BLaER1 (cell line): ENCODE measurements at regions not wholly inside any gene's neighbourhood (a gene's known extent, or its start where the extent isn't known, plus 50 kb on each side); places are given as distances from the start of the nearest gene placed in this dataset.

Experiments
- H3K27ac ChIP-seq: shearing (Covaris generic); formaldehyde crosslinking; 2 replicates; pipeline ENCODE4 v1.8.1; 2022
- H3K27me3 ChIP-seq: shearing (Covaris generic); formaldehyde crosslinking; 2 replicates; pipeline ENCODE4 v1.8.1; 2022
- H3K36me3 ChIP-seq: shearing (Covaris generic); formaldehyde crosslinking; 2 replicates; pipeline ENCODE4 v1.8.1; 2022
- H3K4me1 ChIP-seq: shearing (Covaris generic); formaldehyde crosslinking; 2 replicates; pipeline ENCODE4 v1.8.1; 2022
- H3K4me2 ChIP-seq: shearing (Covaris generic); formaldehyde crosslinking; 2 replicates; pipeline ENCODE4 v1.8.1; 2022
- H3K4me3 ChIP-seq: shearing (Covaris generic); formaldehyde crosslinking; 2 replicates; pipeline ENCODE4 v1.8.1; 2022
- H3K9ac ChIP-seq: shearing (Covaris generic); formaldehyde crosslinking; 2 replicates; pipeline ENCODE4 v1.8.1; 2022
- H3K9me3 ChIP-seq: shearing (Covaris generic); formaldehyde crosslinking; 2 replicates; pipeline ENCODE4 v1.8.1; 2022
- H4K20me1 ChIP-seq: shearing (Covaris generic); formaldehyde crosslinking; 2 replicates; pipeline ENCODE4 v1.8.1; 2022
- Cebpa-rat ChIP-seq: shearing (Covaris generic); IDR thresholded peaks from 2 replicates; pipeline ENCODE4 v1.8.1; 2022

GRCh38 chr13:75135325-75135825 is 346.6 kb downstream of the TBC1D4 start:
- Histone ChIP-seq H3K27me3 (no peaks in the 10 kb centered on the region), H3K4me1 (no peaks in the 10 kb centered on the region), H3K27ac (no peak overlapping the region), H3K4me3 (no peak overlapping the region), H3K9me3 (peaks cover 17% of the 10 kb centered on the region), H3K4me2 (no peak overlapping the region), H3K36me3 (no peaks in the 10 kb centered on the region), H3K9ac (no peak overlapping the region), H4K20me1 (no peaks in the 10 kb centered on the region)
- TF ChIP-seq Cebpa-rat = no peak

- no peak for TF ChIP-seq Cebpa-rat
- Histone ChIP-seq H3K27me3 (no peaks in the 10 kb centered on the region), H3K9me3 (peaks cover 3% of the 10 kb centered on the region), H3K4me1 (no peaks in the 10 kb centered on the region), H3K9ac (no peak overlapping the region), H3K4me3 (no peak overlapping the region), H3K27ac (no peak overlapping the region), H3K36me3 (no peaks in the 10 kb centered on the region), H3K4me2 (no peak overlapping the region), H4K20me1 (no peaks in the 10 kb centered on the region)
These were observed 349.0 kb downstream of the TBC1D4 start for GRCh38 chr13:75132701-75133695.

DNA sequence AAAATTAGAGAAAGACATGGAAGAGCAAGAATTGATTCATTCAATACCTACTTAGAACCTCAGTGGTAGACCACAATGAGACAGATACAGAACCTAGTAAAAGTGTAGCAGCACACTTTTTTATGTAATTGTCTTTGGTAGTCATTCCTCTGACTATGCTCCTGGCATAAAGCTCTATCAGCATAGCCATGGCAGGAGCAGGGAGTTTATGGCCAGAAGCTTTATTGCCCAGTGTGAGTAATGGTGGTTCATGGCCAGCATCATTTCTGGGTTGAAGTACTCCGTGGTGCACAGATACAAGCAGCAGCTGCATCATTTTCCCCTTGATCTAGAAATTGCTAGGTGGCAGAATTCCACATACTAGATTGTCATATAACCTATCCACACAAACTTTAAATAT is 352.6 kb downstream of the TBC1D4 start:
- Histone ChIP-seq H3K4me2 (no peak overlapping the region), H3K36me3 (no peaks in the 10 kb centered on the region), H3K27ac (no peak overlapping the region), H3K4me1 (no peaks in the 10 kb centered on the region), H3K27me3 (no peaks in the 10 kb centered on the region), H3K9me3 (no peaks in the 10 kb centered on the region), H3K4me3 (no peak overlapping the region), H3K9ac (no peak overlapping the region), H4K20me1 (no peaks in the 10 kb centered on the region)
- no peak for TF ChIP-seq Cebpa-rat

- Histone ChIP-seq H3K36me3 (no peaks in the 10 kb centered on the region), H3K27ac (no peak overlapping the region), H4K20me1 (no peaks in the 10 kb centered on the region), H3K4me2 (no peak overlapping the region), H3K9ac (no peak overlapping the region), H3K4me3 (no peak overlapping the region), H3K4me1 (no peaks in the 10 kb centered on the region), H3K9me3 (no peaks in the 10 kb centered on the region), H3K27me3 (no peaks in the 10 kb centered on the region)
- TF ChIP-seq Cebpa-rat = no peak
These were observed 357.6 kb downstream of the TBC1D4 start for GRCh38 chr13:75124415-75124814.

DNA sequence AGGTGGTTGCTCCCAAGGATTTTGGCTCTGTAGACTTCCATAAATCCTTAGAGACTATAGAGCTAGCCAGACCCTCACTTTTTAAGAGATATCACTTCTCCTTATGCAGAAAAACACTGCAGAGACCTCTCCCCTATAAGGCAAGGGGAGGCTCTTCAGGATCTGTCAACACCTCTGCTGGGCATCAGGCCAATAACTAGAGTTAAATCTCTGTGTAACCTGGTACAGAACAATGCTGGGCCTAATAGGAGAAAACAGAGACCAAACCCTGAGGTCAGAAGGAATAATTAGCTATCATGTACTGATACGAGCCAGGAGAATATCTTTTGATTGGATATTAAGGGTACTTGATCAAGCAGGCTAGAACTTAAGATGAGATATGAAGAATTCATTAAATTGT is 358.5 kb downstream of the TBC1D4 start:
- Histone ChIP-seq H3K9me3 (no peaks in the 10 kb centered on the region), H3K27me3 (no peaks in the 10 kb centered on the region), H3K4me1 (no peaks in the 10 kb centered on the region), H3K4me2 (no peak overlapping the region), H3K9ac (no peak overlapping the region), H3K36me3 (no peaks in the 10 kb centered on the region), H3K27ac (no peak overlapping the region), H4K20me1 (no peaks in the 10 kb centered on the region), H3K4me3 (no peak overlapping the region)
- TF ChIP-seq Cebpa-rat = no peak

DNA sequence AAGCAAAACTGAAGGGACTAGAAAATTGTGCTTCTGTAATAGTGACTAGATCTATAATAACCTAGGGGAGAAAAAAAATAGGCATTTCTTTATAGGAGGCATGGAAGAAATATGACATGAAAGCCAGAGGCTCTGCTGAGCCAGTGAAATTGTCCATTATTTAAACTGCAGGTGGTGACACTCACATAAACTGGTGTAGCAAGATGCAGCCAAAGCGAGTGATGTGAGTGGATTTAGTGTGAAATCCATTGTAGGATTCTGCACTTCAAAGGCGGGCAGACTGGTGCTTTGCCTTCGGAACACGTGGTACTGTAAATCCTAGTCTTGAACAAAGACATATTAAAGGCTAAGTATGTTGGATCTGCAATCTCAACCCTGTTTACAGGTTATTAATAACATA is 361.9 kb downstream of the TBC1D4 start:
- no peak overlapping the region for H3K4me2 ChIP-seq
- H3K9me3 ChIP-seq = no peaks in the 10 kb centered on the region
- H3K4me3 ChIP-seq = no peak overlapping the region
- no peak overlapping the region for H3K9ac ChIP-seq
- no peak overlapping the region for H3K27ac ChIP-seq
- no peaks in the 10 kb centered on the region for H3K4me1 ChIP-seq
- no peaks in the 10 kb centered on the region for H3K27me3 ChIP-seq
- no peaks in the 10 kb centered on the region for H3K36me3 ChIP-seq
- no peaks in the 10 kb centered on the region for H4K20me1 ChIP-seq
- no peak for TF ChIP-seq Cebpa-rat

DNA sequence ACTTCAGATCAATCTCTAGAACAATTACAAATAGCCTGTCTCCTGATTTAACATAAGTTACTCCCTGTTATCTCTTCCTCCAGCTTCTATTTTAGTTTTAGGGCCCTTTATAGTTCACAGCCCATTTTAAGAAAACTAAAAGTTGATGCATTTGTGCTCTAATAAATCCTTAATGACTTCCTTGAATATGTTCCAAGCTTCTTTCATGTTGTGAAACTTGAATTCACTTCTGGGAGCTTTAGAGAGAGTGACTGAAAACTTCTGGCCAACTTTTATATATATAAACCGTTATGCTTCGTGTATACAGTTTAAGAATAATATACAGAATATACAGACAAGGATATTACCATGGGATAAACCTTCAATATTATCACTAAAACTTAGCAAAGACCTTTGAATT is 366.8 kb downstream of the TBC1D4 start:
- no peak overlapping the region for H3K27ac ChIP-seq
- H3K4me2 ChIP-seq = no peak overlapping the region
- no peaks in the 10 kb centered on the region for H3K36me3 ChIP-seq
- H3K9me3 ChIP-seq = no peaks in the 10 kb centered on the region
- H3K4me3 ChIP-seq = no peak overlapping the region
- no peak overlapping the region for H3K9ac ChIP-seq
- no peak for TF ChIP-seq Cebpa-rat
- H4K20me1 ChIP-seq = no peaks in the 10 kb centered on the region
- H3K4me1 ChIP-seq = no peaks in the 10 kb centered on the region
- no peaks in the 10 kb centered on the region for H3K27me3 ChIP-seq

- no peak overlapping the region for H3K4me2 ChIP-seq
These were observed 378.0 kb downstream of the TBC1D4 start for GRCh38 chr13:75103976-75104375.

GRCh38 chr13:75102001-75102716 is 379.8 kb downstream of the TBC1D4 start:
- no peaks in the 10 kb centered on the region for H4K20me1 ChIP-seq
- H3K4me3 ChIP-seq = no peak overlapping the region
- no peak overlapping the region for H3K27ac ChIP-seq
- H3K9me3 ChIP-seq = no peaks in the 10 kb centered on the region
- H3K4me2 ChIP-seq = no peak overlapping the region
- H3K36me3 ChIP-seq = no peaks in the 10 kb centered on the region
- no peak overlapping the region for H3K9ac ChIP-seq
- H3K27me3 ChIP-seq = no peaks in the 10 kb centered on the region
- H3K4me1 ChIP-seq = no peaks in the 10 kb centered on the region
- TF ChIP-seq Cebpa-rat = no peak

More at GRCh38 chr13:75103976-75104375, 378.0 kb downstream of the TBC1D4 start:
- no peaks in the 10 kb centered on the region for H4K20me1 ChIP-seq
- no peaks in the 10 kb centered on the region for H3K27me3 ChIP-seq
- H3K4me1 ChIP-seq = no peaks in the 10 kb centered on the region
- H3K36me3 ChIP-seq = no peaks in the 10 kb centered on the region
- no peak overlapping the region for H3K9ac ChIP-seq
- H3K9me3 ChIP-seq = no peaks in the 10 kb centered on the region
- H3K27ac ChIP-seq = no peak overlapping the region
- H3K4me3 ChIP-seq = no peak overlapping the region
- TF ChIP-seq Cebpa-rat = no peak

GRCh38 chr13:75101348-75101747 is 380.6 kb downstream of the TBC1D4 start:
- H3K27ac ChIP-seq = no peak overlapping the region
- no peaks in the 10 kb centered on the region for H3K36me3 ChIP-seq
- no peak overlapping the region for H3K4me2 ChIP-seq
- no peak overlapping the region for H3K9ac ChIP-seq
- H3K4me3 ChIP-seq = no peak overlapping the region
- no peaks in the 10 kb centered on the region for H3K4me1 ChIP-seq
- H3K9me3 ChIP-seq = no peaks in the 10 kb centered on the region
- no peaks in the 10 kb centered on the region for H3K27me3 ChIP-seq
- H4K20me1 ChIP-seq = no peaks in the 10 kb centered on the region
- TF ChIP-seq Cebpa-rat = no peak
